ENCODE measurements at regions not wholly inside any gene's neighbourhood (a gene's known extent, or its start where the extent isn't known, plus 50 kb on each side); places are given as distances from the start of the nearest gene placed in this dataset.

- H3K9me2 ChIP-seq (replicated peaks; ENCODE audit: insufficient read depth): no peaks in the 10 kb centered on the region
- no peaks in the 10 kb centered on the region for H3K4me1 ChIP-seq (ENCODE audit: insufficient read depth)
- no peaks in the 10 kb centered on the region for H3K79me2 ChIP-seq
- DNase-seq (ENCODE audit: low spot score): no peak
- no peaks in the 10 kb centered on the region for H3K27me3 ChIP-seq
- no peaks in the 10 kb centered on the region for H4K20me1 ChIP-seq (ENCODE audit: insufficient read depth, poor library complexity, severe bottlenecking)
- TF ChIP-seq, protein P1, sequence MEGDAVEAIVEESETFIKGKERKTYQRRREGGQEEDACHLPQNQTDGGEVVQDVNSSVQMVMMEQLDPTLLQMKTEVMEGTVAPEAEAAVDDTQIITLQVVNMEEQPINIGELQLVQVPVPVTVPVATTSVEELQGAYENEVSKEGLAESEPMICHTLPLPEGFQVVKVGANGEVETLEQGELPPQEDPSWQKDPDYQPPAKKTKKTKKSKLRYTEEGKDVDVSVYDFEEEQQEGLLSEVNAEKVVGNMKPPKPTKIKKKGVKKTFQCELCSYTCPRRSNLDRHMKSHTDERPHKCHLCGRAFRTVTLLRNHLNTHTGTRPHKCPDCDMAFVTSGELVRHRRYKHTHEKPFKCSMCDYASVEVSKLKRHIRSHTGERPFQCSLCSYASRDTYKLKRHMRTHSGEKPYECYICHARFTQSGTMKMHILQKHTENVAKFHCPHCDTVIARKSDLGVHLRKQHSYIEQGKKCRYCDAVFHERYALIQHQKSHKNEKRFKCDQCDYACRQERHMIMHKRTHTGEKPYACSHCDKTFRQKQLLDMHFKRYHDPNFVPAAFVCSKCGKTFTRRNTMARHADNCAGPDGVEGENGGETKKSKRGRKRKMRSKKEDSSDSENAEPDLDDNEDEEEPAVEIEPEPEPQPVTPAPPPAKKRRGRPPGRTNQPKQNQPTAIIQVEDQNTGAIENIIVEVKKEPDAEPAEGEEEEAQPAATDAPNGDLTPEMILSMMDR (IDR thresholded peaks at IDR 0.05; ENCODE audit: poor library complexity): no peak
- TF ChIP-seq EZH2 (IDR thresholded peaks at IDR 0.05; ENCODE audit: borderline replicate concordance) (no peak), EZH2phosphoT487 (IDR thresholded peaks at IDR 0.05; ENCODE audit: low read depth, severe bottlenecking, unreplicated experiment) (no peak)
- H3K36me3 ChIP-seq (replicated peaks; ENCODE audit: insufficient read depth, low read depth): no peaks in the 10 kb centered on the region
- no peak overlapping the region for H2AFZ ChIP-seq
- H3K27ac ChIP-seq: no peak overlapping the region
- no peaks in the 10 kb centered on the region for H3K9me3 ChIP-seq (ENCODE audit: low read depth)
- H3K4me3 ChIP-seq: no peak overlapping the region
- H3K4me2 ChIP-seq: no peak overlapping the region
Measured at GRCh38 chr6:14797875-14798593, 447.8 kb upstream of the JARID2 start.

GRCh38 chr6:14798594-14798982, 447.3 kb upstream of the JARID2 start:
- H3K27me3 ChIP-seq: no peaks in the 10 kb centered on the region
- H3K79me2 ChIP-seq: no peaks in the 10 kb centered on the region
- WGBS (ENCODE audit: low lambda C conversion rate, missing lambda C conversion rate): 85% methylated on average over 4 of the region's 4 CpGs
- no peaks in the 10 kb centered on the region for H4K20me1 ChIP-seq (ENCODE audit: insufficient read depth, poor library complexity, severe bottlenecking)
- H3K36me3 ChIP-seq (replicated peaks; ENCODE audit: insufficient read depth, low read depth): no peaks in the 10 kb centered on the region
- no peaks in the 10 kb centered on the region for H3K9me2 ChIP-seq (replicated peaks; ENCODE audit: insufficient read depth)
- H3K9me3 ChIP-seq (ENCODE audit: low read depth): no peaks in the 10 kb centered on the region
- no peak overlapping the region for H3K4me3 ChIP-seq
- no peak overlapping the region for H3K4me2 ChIP-seq
- no peaks in the 10 kb centered on the region for H3K4me1 ChIP-seq (ENCODE audit: insufficient read depth)
- H2AFZ ChIP-seq: no peak overlapping the region
- TF ChIP-seq, protein P1 (IDR thresholded peaks at IDR 0.05; ENCODE audit: poor library complexity): no peak
- TF ChIP-seq EZH2 (IDR thresholded peaks at IDR 0.05; ENCODE audit: borderline replicate concordance): no peak
- TF ChIP-seq EZH2phosphoT487 (IDR thresholded peaks at IDR 0.05; ENCODE audit: low read depth, severe bottlenecking, unreplicated experiment): no peak
- DNase-seq (ENCODE audit: low spot score): no peak
- no peak overlapping the region for H3K27ac ChIP-seq

GRCh38 chr6:14798996-14799588, 446.8 kb upstream of the JARID2 start:
- Histone ChIP-seq H2AFZ (no peak overlapping the region), H3K27me3 (no peaks in the 10 kb centered on the region), H3K4me2 (no peak overlapping the region), H4K20me1 (ENCODE audit: insufficient read depth, poor library complexity, severe bottlenecking) (no peaks in the 10 kb centered on the region), H3K36me3 (replicated peaks; ENCODE audit: insufficient read depth, low read depth) (no peaks in the 10 kb centered on the region), H3K27ac (no peak overlapping the region), H3K4me3 (no peak overlapping the region), H3K9me2 (replicated peaks; ENCODE audit: insufficient read depth) (no peaks in the 10 kb centered on the region), H3K79me2 (no peaks in the 10 kb centered on the region), H3K9me3 (ENCODE audit: low read depth) (no peaks in the 10 kb centered on the region), H3K4me1 (ENCODE audit: insufficient read depth) (no peaks in the 10 kb centered on the region)
- no peak for DNase-seq (ENCODE audit: low spot score)
- TF ChIP-seq EZH2phosphoT487 (IDR thresholded peaks at IDR 0.05; ENCODE audit: low read depth, severe bottlenecking, unreplicated experiment) (no peak), EZH2 (IDR thresholded peaks at IDR 0.05; ENCODE audit: borderline replicate concordance) (no peak)
- TF ChIP-seq, protein P1 (IDR thresholded peaks at IDR 0.05; ENCODE audit: poor library complexity): no peak
- WGBS (ENCODE audit: low lambda C conversion rate, missing lambda C conversion rate): 89% methylated on average over 2 of the region's 2 CpGs
